ENCODE measurements at regions not wholly inside any gene's neighbourhood (a gene's known extent, or its start where the extent isn't known, plus 50 kb on each side); places are given as distances from the start of the nearest gene placed in this dataset.

DNA sequence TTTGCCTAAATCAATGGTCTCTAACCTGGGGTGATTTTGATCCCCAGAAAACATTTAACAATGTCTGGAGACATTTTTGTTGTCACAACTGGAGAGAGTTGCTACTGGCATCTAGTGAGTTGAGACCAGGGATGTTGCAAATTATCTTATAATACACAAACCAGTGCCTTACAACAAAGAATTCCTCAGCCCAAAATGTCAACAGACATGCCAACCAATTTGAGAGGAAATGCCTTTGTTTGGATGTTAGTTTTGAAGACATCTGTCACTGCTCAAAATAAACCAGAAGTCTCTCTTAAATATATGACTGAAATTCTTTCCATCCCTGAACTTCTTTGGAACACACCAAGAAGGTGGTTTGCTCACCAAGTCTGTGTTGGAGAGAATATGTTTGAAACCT, 336.9 kb upstream of the ATP2B1 start:
- TF ChIP-seq, protein P1, sequence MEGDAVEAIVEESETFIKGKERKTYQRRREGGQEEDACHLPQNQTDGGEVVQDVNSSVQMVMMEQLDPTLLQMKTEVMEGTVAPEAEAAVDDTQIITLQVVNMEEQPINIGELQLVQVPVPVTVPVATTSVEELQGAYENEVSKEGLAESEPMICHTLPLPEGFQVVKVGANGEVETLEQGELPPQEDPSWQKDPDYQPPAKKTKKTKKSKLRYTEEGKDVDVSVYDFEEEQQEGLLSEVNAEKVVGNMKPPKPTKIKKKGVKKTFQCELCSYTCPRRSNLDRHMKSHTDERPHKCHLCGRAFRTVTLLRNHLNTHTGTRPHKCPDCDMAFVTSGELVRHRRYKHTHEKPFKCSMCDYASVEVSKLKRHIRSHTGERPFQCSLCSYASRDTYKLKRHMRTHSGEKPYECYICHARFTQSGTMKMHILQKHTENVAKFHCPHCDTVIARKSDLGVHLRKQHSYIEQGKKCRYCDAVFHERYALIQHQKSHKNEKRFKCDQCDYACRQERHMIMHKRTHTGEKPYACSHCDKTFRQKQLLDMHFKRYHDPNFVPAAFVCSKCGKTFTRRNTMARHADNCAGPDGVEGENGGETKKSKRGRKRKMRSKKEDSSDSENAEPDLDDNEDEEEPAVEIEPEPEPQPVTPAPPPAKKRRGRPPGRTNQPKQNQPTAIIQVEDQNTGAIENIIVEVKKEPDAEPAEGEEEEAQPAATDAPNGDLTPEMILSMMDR (conservative IDR thresholded peaks at IDR 0.05; ENCODE audit: low read depth, low read length) = no peak
- DNase-seq (ENCODE audit: low read depth) = no peak
- H3K4me3 ChIP-seq (ENCODE audit: low read depth, low read length) = no peak overlapping the region

DNA sequence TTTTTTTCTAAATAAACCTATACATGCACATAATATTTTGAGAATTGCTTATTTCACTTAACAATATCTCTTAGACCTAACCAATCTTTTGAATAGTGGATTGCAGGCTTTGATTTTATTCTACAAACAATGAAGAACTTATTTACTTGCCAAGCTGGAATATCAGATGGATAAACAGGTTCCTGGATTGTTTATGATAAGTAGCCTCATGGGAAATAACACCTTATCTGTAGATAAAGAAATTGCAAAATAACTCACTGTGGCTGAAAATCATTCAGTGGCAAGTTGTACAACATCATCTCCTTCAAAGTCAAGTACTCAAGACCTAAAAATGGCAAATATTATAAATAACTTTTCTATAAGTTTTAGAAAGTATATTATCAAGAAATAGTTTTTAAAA, 335.4 kb upstream of the ATP2B1 start:
- DNase-seq (ENCODE audit: low read depth) = no peak
- TF ChIP-seq, protein P1 (conservative IDR thresholded peaks at IDR 0.05; ENCODE audit: low read depth, low read length) = no peak
- H3K4me3 ChIP-seq (ENCODE audit: low read depth, low read length) = no peak overlapping the region

DNA sequence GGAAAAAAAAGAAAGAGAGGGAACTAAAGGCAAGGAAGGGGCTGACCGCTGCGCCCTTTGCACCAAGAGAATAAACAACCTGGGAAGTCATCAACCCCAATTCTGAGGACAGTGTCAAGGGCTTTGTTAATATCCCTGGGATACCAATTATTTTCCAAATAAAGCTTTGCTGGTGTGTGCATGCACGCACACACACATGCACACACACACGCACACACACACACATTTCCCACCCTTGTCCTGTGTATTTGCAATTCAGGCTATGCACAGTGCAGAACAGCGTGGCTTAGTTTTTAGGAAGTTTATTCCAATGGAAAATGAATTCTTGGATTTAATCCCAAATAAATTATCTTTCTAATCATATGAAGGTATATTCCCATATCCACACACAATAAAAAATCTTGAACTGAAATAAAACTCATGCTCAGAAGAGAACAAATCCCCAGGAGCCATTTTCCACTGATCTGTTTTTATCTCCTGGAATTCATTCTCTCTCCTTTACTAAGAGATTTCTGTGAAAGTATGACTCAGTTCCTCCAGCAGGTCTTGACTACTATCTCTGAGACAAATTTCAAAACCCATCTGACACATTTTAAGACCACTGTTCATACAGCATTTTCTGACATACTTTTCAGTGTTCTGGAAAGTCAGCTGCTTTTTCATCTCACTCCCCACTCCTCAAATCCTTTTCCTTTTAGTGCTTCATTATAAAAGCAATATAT, 334.4 kb upstream of the ATP2B1 start:
- no peak overlapping the region for H3K4me3 ChIP-seq (ENCODE audit: low read depth, low read length)
- TF ChIP-seq, protein P1 (conservative IDR thresholded peaks at IDR 0.05; ENCODE audit: low read depth, low read length) = no peak
- DNase-seq (ENCODE audit: low read depth) = no peak

DNA sequence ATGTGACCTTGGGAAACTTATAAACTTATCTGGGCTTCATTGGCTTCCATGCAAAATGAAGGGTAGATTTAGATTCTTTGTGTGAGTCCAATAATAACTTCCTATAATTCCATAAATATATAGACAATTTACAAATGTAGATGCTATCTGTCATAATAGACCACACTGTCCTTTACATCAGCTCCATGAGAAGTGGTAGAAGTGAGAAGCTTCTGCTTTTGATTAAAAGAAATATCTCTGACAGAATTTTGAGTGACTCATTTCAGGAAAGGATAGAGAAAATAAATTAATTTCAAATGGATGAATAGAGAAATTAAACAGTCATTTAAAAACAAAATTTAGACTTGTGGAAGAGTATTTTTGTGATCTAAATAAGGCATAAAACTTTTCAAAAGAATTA, 329.7 kb upstream of the ATP2B1 start:
- no peak overlapping the region for H3K4me3 ChIP-seq (ENCODE audit: low read depth, low read length)
- TF ChIP-seq, protein P1 (conservative IDR thresholded peaks at IDR 0.05; ENCODE audit: low read depth, low read length) = no peak
- DNase-seq (ENCODE audit: low read depth) = no peak

DNA sequence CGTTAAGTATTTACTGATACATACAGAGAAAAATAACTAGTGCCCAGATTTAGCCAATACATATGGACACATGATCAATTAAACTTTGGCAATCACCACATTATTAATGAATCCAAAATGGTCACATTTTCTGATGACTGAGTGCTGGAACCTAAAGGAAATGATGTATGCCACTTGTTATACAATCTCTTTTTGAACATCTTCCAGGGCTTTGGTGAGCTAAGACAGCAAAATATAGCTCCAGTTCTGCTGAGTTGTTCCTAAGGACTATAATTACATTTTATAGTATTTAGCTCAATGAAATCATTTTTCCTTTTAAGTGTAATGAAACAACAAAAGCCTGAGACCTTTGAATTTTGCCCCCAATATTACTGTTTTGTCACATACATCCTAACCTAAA, 329.1 kb upstream of the ATP2B1 start:
- H3K4me3 ChIP-seq (ENCODE audit: low read depth, low read length) = no peak overlapping the region
- DNase-seq (ENCODE audit: low read depth) = no peak
- TF ChIP-seq, protein P1 (conservative IDR thresholded peaks at IDR 0.05; ENCODE audit: low read depth, low read length) = no peak

DNA sequence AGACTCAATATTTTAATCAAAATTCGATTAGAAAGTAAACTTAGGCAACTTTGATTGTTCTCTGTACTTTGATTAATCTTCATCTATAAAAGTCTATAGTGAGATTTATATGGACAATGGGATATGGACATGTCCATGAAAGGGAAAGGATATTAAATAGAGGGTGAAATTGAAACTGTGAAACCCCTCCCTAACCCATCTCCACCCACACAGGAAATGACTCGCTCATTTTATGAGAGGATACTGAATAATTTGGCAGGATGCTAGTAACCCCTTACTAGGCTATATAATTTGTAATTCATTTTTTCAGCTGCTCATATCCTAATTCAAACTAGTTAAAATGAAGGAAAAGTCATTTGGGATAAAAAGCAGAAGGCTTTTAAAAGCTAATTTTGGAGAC, 328.0 kb upstream of the ATP2B1 start:
- TF ChIP-seq, protein P1 (conservative IDR thresholded peaks at IDR 0.05; ENCODE audit: low read depth, low read length) = no peak
- DNase-seq (ENCODE audit: low read depth) = no peak
- H3K4me3 ChIP-seq (ENCODE audit: low read depth, low read length) = no peak overlapping the region

DNA sequence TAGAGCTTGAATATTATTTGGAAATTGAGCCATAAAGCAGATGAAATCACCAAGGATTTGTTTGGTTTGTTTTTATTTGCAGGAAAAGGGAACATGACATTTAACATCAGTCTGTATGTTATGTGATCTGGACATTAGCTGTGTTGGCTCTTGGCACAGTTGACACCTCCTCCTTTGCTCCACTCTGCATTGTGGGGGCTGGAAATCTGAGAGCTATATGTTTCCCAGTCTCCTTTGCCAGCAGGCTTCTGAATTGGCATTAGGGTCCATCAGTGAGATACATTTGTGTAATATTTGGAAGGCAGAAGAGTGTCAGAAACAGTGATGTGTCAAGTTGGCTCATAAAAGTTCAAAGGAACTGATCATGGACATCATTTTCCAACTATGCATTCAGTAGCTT, 322.1 kb upstream of the ATP2B1 start:
- TF ChIP-seq, protein P1 (conservative IDR thresholded peaks at IDR 0.05; ENCODE audit: low read depth, low read length) = no peak
- DNase-seq (ENCODE audit: low read depth) = no peak
- no peak overlapping the region for H3K4me3 ChIP-seq (ENCODE audit: low read depth, low read length)

All from epithelial cell of proximal tubule (primary cell).